ENCODE measurements at regions not wholly inside any gene's neighbourhood (a gene's known extent, or its start where the extent isn't known, plus 50 kb on each side); places are given as distances from the start of the nearest gene placed in this dataset.
A peak's percentile ranks its signal among the peaks of the same experiment; 100 is the strongest.

DNA sequence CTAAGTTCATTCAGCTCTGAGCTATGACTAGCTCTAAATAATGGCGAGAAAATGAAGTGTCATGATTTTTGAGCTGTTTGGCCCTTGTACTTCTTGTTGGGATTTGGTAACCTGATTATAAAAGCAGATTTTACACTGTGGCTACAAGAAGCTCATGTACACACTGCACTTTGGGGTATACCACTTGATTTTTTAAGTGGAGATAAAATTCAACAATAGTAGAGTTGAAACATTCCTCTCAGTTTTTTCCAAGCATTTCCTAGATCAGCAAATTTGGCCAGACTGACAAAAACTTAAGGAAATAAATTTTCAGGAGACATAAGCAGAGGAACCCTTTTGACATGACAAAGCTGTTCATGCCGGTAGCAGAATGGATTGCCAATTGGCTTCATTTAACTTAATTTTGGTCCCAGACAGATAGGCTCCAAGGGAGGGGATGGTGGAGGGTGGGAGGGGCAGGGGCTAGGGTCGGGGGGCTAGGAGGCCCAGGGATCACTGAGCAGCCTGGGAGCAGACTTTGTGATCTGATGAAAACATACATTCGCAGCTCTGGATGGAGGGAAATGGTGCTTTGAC is 575.9 kb downstream of the METTL15 start:
- Mint-ChIP-seq H3K4me3 (no peak overlapping the region), H3K4me1 (no peaks in the 10 kb centered on the region), H3K27me3 (peaks cover 0 to 3% (median 0%) of the 10 kb centered on the region in 3 donors), H3K36me3 (no peaks in the 10 kb centered on the region), H3K27ac (no peak overlapping the region), H3K9me3 (peaks cover 0 to 7% (median 0%) of the 10 kb centered on the region in 7 donors)
- ATAC-seq (ENCODE audit: low read depth in 2 of 2) = no peak
- no peak for DNase-seq

DNA sequence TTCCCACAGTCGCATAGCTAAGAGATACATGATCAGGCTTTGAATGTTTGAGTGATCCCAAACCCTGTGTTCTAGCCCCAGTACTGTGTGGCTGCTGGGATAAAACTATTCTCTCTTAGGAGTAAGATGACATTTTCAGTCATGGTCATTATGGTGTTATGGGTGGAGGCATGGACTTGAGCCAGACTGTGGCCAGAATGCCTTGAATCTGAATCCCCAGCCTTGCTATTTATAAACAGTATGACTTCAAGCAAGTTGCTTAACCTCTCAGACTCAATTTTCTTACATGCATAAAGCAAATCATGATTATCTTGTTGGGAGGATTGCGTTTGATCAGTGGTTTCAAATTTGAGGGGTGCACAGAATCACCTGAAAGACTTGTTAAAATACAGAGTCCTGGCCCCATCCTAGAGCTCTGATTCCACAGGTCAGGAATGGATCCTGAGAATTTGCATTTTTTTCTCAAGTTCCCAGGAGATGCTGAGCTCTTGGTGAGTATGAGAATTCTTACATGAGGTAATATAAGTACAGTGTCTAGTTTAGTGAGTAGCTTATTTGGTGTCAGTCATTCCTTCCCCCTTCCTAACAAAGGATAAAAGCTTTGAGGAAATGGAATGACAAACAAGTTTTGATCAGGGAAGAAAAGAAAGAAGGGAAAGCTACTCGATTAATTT is 571.7 kb downstream of the METTL15 start:
- no peak for ATAC-seq (ENCODE audit: low read depth in 2 of 2)

GRCh38 chr11:28677721-28678120 is 569.5 kb downstream of the METTL15 start:
- H3K27ac Mint-ChIP-seq = no peak overlapping the region
- H3K36me3 Mint-ChIP-seq = no peaks in the 10 kb centered on the region
- no peak overlapping the region for H3K4me3 Mint-ChIP-seq
- peaks cover 0 to 3% (median 0%) of the 10 kb centered on the region in 7 donors for H3K9me3 Mint-ChIP-seq
- DNase-seq (no peak), ATAC-seq (ENCODE audit: low read depth in 2 of 2) (no peak)
- H3K27me3 Mint-ChIP-seq = peaks cover 0 to 3% (median 0%) of the 10 kb centered on the region in 3 donors
- no peaks in the 10 kb centered on the region for H3K4me1 Mint-ChIP-seq

More for the DNA sequence above, 571.7 kb downstream of the METTL15 start:
- peaks cover 0 to 3% (median 0%) of the 10 kb centered on the region in 3 donors for H3K27me3 Mint-ChIP-seq
- no peaks in the 10 kb centered on the region for H3K4me1 Mint-ChIP-seq
- no peak for DNase-seq
- no peak overlapping the region for H3K4me3 Mint-ChIP-seq
- no peaks in the 10 kb centered on the region for H3K36me3 Mint-ChIP-seq
- peaks cover 0 to 7% (median 0%) of the 10 kb centered on the region in 7 donors for H3K9me3 Mint-ChIP-seq
- no peak overlapping the region for H3K27ac Mint-ChIP-seq

GRCh38 chr11:28675183-28675582 is 567.0 kb downstream of the METTL15 start:
- H3K36me3 Mint-ChIP-seq = no peaks in the 10 kb centered on the region
- no peaks in the 10 kb centered on the region for H3K4me1 Mint-ChIP-seq
- H3K4me3 Mint-ChIP-seq = no peak overlapping the region
- no peak for ATAC-seq (ENCODE audit: low read depth in 2 of 2)
- no peak overlapping the region for H3K27ac Mint-ChIP-seq
- peaks cover 0 to under 1% (median 0%) of the 10 kb centered on the region in 3 donors for H3K27me3 Mint-ChIP-seq
- no peaks in the 10 kb centered on the region for H3K9me3 Mint-ChIP-seq
- no peak for DNase-seq

DNA sequence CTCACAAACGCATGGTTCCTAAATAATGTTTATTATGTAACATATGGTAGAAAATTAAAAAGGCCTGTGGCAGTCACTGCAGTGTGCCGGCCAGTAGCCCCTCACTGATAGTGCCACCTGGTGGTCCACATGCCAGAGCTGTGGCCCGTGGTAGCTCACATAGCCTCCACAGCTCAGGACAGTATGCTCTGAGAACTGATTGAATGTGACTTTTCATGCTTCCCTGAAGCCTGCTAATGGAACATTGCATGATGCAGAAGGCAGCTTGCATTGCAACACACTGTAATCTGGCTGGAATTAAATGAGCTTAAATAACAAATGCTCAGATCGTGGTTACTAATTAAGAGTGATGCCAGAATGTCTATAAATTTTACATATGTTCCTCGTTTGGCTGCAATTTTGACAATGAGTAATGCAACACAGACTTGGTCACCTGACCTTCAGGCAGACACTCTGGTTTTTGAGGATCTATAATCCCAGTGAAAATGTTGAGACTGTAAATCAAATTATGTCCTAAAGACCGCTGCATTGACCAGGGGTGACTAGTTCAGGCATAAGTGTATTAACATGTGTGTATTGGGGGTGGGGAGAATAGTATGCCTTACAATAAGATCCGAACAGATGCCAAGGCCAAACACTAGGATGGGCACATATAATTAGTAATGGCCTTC is 566.4 kb downstream of the METTL15 start:
- DNase-seq (no peak), ATAC-seq (ENCODE audit: low read depth in 2 of 2) (no peak)
- no peaks in the 10 kb centered on the region for H3K27me3 Mint-ChIP-seq
- H3K27ac Mint-ChIP-seq = no peak overlapping the region
- no peaks in the 10 kb centered on the region for H3K36me3 Mint-ChIP-seq
- no peaks in the 10 kb centered on the region for H3K9me3 Mint-ChIP-seq
- no peaks in the 10 kb centered on the region for H3K4me1 Mint-ChIP-seq
- H3K4me3 Mint-ChIP-seq = no peak overlapping the region

DNA sequence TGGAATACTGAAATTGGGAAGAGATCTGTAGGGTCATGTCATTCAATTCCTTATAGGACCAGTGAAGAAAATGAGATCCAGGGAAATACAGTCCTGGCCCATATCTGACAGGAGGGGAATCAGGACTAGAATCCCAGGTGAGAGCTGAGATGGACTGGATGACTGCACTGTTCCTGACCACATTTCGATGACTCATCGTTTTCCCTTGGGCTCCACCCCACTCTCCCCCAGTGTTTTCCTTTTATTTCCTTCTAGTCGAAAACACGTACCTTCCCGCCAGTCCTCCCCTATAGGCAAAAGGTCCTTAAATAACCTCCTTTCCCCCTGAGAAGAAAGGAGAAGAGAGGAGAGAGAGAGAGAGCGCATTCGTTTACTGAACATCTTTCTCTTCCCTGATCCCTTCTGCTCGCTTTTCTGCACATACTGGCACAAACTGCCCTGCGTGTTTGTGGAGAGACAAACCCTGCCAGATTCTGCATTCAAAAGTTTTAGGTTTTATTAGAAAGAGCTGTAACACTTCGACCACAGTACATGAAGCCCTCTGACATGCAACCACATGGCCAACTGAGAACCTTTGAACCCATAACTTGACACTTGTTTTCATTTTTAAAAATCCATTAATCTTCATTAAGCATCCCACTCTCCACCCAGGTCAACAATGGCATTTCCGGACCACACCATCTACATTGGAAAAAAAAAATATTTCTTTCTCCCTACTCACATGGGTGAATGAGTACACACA is 565.7 kb downstream of the METTL15 start:
- Mint-ChIP-seq H3K27me3 (no peaks in the 10 kb centered on the region), H3K4me1 (no peaks in the 10 kb centered on the region), H3K27ac (no peak overlapping the region), H3K4me3 (peak overlapping the region in 1 of 8 donors; percentile 22), H3K9me3 (no peaks in the 10 kb centered on the region), H3K36me3 (no peaks in the 10 kb centered on the region)
- ATAC-seq (ENCODE audit: low read depth in 2 of 2) (no peak), DNase-seq (no peak)

DNA sequence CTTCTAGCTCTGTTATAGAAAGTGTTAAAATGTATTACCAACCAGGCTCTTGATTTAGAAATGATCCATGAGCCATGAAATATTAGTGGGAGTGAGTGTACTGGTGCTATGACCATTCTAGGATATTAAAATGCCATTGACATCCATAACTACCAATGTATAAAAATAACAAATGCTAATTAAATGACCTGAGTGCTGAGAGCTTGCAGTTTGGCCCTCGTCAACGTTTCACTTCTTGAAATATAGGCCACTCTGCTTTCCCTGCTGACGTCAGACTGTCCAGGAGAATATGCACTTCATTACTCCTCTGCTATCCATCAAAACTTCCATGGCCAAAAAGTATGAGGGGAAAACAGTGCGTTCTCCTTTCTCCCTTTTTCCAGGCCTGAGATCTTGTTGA is 563.1 kb downstream of the METTL15 start:
- Mint-ChIP-seq H3K27me3 (no peaks in the 10 kb centered on the region), H3K9me3 (peaks cover 0 to 4% (median 0%) of the 10 kb centered on the region in 7 donors), H3K36me3 (no peaks in the 10 kb centered on the region), H3K27ac (no peak overlapping the region), H3K4me3 (no peak overlapping the region), H3K4me1 (no peaks in the 10 kb centered on the region)
- DNase-seq (no peak), ATAC-seq (ENCODE audit: low read depth in 2 of 2) (no peak)

DNA sequence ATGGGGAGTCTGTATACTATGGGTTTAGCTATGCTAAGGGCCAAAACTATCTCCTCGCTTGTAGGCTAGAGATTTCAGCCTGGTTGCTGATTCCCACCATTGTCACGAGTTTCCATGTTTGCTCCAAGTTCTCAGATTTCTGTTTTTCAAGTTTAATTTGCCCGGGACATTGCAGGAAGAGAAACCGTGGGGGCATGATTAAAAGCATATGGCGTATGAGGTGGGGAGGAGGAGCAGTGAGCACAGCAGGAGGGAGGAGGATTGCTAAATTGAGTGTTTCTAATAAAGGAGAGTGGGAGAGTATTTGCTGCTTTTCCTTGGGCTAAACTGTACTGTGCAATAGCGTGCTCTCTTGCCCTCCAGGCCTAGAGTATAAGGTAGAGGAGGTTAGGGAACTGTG is 558.4 kb downstream of the METTL15 start:
- DNase-seq (no peak), ATAC-seq (ENCODE audit: low read depth in 2 of 2) (no peak)
- no peaks in the 10 kb centered on the region for H3K4me1 Mint-ChIP-seq
- no peak overlapping the region for H3K4me3 Mint-ChIP-seq
- H3K27me3 Mint-ChIP-seq = no peaks in the 10 kb centered on the region
- H3K27ac Mint-ChIP-seq = no peak overlapping the region
- H3K36me3 Mint-ChIP-seq = no peaks in the 10 kb centered on the region
- peaks cover 0 to 6% (median 2%) of the 10 kb centered on the region in 7 donors for H3K9me3 Mint-ChIP-seq

GRCh38 chr11:28659716-28660348 is 551.6 kb downstream of the METTL15 start:
- no peak overlapping the region for H3K27ac Mint-ChIP-seq
- ATAC-seq (ENCODE audit: low read depth in 2 of 2) = no peak

DNA sequence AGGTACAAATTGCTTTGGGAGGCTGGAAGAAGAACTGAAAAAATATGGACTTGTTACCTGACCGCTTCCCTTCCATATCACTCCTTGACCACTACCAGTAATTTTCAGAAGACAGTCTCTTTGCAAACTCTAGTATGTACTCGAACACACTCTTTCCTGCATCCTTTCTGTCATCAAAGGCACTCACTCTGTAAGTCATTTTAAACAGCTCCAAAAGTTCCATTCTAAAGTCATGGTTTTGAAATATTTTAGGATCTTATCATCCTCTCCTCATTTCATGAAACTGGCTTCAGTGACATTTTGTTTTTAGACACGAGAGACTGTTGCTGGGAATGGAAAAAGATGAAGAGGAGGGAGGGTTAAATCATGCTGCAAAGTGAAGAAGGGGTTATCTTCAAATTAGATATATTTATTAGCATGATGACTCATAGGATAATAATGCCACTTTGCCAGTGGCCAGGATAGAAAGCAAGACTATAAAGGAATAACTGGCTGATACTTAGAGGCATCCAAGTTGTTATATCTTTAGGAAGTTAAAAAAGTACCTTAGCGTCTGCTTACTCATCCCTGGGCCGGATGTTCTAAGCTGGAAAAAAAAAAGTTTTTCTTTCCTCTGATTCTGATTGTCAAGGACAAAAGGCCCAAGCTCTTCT is 549.3 kb downstream of the METTL15 start:
- ATAC-seq (ENCODE audit: low read depth in 2 of 2) = no peak
- DNase-seq = no peak
- H3K36me3 Mint-ChIP-seq = no peaks in the 10 kb centered on the region
- H3K4me1 Mint-ChIP-seq = no peaks in the 10 kb centered on the region
- no peaks in the 10 kb centered on the region for H3K9me3 Mint-ChIP-seq
- no peaks in the 10 kb centered on the region for H3K27me3 Mint-ChIP-seq
- no peak overlapping the region for H3K4me3 Mint-ChIP-seq
- peak overlapping the region in 1 of 6 donors; percentile 39 for H3K27ac Mint-ChIP-seq

More at GRCh38 chr11:28659716-28660348, 551.6 kb downstream of the METTL15 start:
- no peaks in the 10 kb centered on the region for H3K27me3 Mint-ChIP-seq
- peaks cover 0 to 5% (median 0%) of the 10 kb centered on the region in 7 donors for H3K9me3 Mint-ChIP-seq
- DNase-seq = no peak
- no peak overlapping the region for H3K4me3 Mint-ChIP-seq
- no peaks in the 10 kb centered on the region for H3K4me1 Mint-ChIP-seq
- H3K36me3 Mint-ChIP-seq = no peaks in the 10 kb centered on the region

- Mint-ChIP-seq H3K9me3 (peaks cover 0 to 6% (median under 1%) of the 10 kb centered on the region in 7 donors), H3K27ac (no peak overlapping the region), H3K27me3 (no peaks in the 10 kb centered on the region), H3K36me3 (no peaks in the 10 kb centered on the region), H3K4me3 (no peak overlapping the region), H3K4me1 (no peaks in the 10 kb centered on the region)
- DNase-seq (no peak), ATAC-seq (ENCODE audit: low read depth in 2 of 2) (no peak)
These were observed 546.0 kb downstream of the METTL15 start for GRCh38 chr11:28654191-28654590.

DNA sequence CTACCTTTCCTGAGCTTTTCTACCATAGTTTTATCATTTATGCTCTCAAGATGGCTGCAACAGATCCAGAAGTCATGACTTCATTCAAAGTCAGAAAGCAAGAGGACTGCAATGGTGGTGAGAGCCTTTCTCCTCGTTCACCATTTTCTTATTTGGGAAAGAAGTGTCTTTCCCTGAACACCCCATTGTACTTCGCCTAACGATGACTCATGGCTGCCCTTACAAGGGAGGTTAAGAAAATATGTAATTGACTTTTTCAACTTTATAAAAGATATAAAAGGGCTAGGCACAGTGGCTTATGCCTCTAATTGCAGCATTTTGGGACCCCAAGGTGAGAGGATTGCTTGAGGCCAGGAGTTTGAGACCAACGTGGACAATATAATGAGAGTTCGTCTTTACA is 541.7 kb downstream of the METTL15 start:
- DNase-seq (no peak), ATAC-seq (ENCODE audit: low read depth in 2 of 2) (no peak)
- Mint-ChIP-seq H3K27ac (no peak overlapping the region), H3K4me3 (no peak overlapping the region), H3K9me3 (peaks cover 4 to 22% (median 7%) of the 10 kb centered on the region in 7 donors), H3K36me3 (no peaks in the 10 kb centered on the region), H3K27me3 (no peaks in the 10 kb centered on the region), H3K4me1 (no peaks in the 10 kb centered on the region)

- Mint-ChIP-seq H3K4me1 (no peaks in the 10 kb centered on the region), H3K27me3 (no peaks in the 10 kb centered on the region), H3K27ac (no peak overlapping the region), H3K4me3 (no peak overlapping the region), H3K9me3 (no peaks in the 10 kb centered on the region), H3K36me3 (no peaks in the 10 kb centered on the region)
- ATAC-seq (ENCODE audit: low read depth in 2 of 2) (no peak), DNase-seq (no peak)
These were observed 528.4 kb downstream of the METTL15 start for GRCh38 chr11:28636566-28636965.
